ENCODE measurements at regions not wholly inside any gene's neighbourhood (a gene's known extent, or its start where the extent isn't known, plus 50 kb on each side); places are given as distances from the start of the nearest gene placed in this dataset.

DNA sequence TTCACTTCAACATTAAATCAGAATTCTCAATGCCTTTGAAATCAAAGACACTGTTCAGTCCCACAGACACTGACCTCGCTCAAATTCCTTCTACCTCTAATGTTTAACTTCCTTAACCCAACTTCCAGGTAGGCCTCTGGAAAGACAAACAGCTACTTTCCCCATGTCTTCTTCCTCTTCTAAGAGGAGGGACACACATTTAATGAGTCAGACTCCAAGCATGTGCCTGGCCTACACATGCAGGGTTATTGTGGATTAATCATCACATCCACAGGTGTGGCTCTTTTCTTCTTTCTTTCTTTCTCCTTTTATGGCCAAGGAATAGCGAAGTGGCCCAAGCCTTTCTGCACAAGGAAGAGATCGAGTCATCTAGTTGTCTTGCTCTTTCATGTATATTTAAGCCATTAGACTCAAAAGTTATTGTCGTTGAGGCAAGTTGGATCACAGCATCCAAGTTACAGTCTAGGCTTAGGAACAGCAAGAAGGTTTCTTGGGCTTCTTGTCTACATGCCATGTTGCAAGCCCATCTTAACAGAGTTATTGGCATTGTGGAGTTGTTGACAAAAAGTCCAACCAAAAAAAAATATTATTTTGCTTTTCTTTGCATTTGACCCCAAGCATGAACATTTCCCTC, 387.8 kb downstream of the IRS1 start:
- peak in 1 of 2 experiments; percentile 48 for DNase-seq (ENCODE audit: low read depth in 1 of 2, low spot score in 1 of 2)
- TF ChIP-seq JUND (IDR thresholded peaks at IDR 0.05; ENCODE audit: low read depth) = no peak
- in situ Hi-C loops (cut with HindIII; ENCODE audit: low pct_unique_long_range_greater_than_20kb, low sequenced_read_pairs) = no loop called here

DNA sequence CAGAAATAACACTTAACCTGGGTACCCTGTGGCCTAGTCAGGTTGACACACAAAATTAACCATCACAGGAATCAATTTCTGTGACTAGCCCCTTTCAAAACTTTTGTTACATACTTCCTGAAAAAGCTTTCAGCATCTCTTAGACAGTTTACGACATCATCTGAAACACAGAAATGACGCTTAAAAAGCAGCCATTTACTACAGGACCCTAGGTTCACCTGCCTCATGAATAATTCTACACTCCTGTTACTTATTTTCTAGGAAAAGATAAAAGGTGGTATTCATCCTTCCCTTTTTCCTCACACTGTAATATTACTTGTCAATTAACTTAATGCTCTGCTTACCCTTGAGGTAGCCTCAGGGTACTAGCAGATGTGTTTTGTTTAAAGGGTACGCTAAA, 388.4 kb downstream of the IRS1 start:
- TF ChIP-seq JUND (IDR thresholded peaks at IDR 0.05; ENCODE audit: low read depth) = no peak
- in situ Hi-C loops (cut with HindIII; ENCODE audit: low pct_unique_long_range_greater_than_20kb, low sequenced_read_pairs) = no loop called here
- DNase-seq (ENCODE audit: low read depth in 1 of 2, low spot score in 1 of 2) = no peak

DNA sequence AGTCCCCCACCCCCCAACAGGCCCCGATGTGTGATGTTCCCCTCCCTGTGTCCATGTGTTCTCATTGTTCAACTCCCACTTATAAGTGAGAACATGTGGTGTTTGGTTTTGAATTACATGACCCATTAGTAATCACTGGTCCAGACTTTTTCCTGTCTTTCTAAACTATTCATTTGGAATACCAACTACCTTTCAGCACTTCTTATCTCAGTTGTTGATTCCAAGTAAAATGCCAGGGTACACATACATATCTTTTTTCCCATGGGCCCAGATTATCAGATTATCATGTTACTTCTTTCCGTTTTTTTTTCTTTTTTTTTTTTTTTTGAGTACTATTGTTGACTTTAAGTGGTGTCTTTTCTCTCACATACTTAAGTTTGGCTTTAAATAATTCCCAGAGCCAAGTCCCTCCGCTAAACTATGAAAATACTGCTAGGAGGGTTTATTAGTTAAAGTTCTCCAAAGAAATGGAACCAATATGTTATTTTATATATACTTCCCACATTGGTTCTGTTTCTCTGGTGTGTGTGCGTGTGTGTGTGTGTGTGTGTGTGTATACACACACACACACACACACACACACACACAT, 389.3 kb downstream of the IRS1 start:
- no peak for DNase-seq (ENCODE audit: low read depth in 1 of 2, low spot score in 1 of 2)
- in situ Hi-C loops (cut with HindIII; ENCODE audit: low pct_unique_long_range_greater_than_20kb, low sequenced_read_pairs) = no loop called here
- TF ChIP-seq JUND (IDR thresholded peaks at IDR 0.05; ENCODE audit: low read depth) = no peak

DNA sequence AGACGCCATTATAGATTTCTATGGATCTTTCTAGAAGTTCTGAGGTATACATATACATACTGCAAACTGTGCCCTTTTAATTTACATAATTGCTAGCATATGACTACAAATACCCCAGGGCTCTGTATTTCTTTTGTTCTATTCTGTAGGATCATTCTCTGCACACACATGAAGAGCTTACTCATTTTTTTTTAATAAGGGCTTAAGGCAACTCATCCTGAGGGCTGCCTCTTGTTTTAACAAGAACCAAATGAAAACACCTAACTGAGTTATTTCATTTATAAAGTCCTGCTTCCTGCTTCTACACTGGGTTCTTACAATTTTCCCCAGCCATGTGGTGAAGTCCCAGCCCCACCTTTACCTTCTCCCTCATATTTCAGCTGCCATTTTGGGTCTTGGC, 390.5 kb downstream of the IRS1 start:
- no peak for TF ChIP-seq JUND (IDR thresholded peaks at IDR 0.05; ENCODE audit: low read depth)
- no peak for DNase-seq (ENCODE audit: low read depth in 1 of 2, low spot score in 1 of 2)
- in situ Hi-C loops (cut with HindIII; ENCODE audit: low pct_unique_long_range_greater_than_20kb, low sequenced_read_pairs) = no loop called here

DNA sequence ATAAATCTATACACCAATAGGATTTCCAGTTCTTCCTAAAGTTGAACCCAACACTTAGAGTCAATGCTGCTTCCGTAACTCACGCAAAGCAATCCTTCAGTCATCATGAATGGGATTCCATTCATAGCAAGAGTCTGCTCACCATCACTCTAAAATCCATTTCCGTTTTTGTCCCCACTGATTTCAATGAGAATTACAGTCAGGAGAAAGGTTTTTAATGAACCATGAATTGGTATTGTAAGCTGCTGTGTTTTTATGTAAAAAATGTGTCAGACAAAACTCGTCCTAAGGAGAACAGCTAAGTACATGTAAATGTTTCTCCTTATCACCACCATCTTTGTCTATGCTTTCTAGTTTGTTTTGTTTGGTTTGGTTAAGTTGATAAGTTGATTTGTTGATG, 391.5 kb downstream of the IRS1 start:
- no peak for TF ChIP-seq JUND (IDR thresholded peaks at IDR 0.05; ENCODE audit: low read depth)
- DNase-seq (ENCODE audit: low read depth in 1 of 2, low spot score in 1 of 2) = no peak
- in situ Hi-C loops (cut with HindIII; ENCODE audit: low pct_unique_long_range_greater_than_20kb, low sequenced_read_pairs) = no loop called here

DNA sequence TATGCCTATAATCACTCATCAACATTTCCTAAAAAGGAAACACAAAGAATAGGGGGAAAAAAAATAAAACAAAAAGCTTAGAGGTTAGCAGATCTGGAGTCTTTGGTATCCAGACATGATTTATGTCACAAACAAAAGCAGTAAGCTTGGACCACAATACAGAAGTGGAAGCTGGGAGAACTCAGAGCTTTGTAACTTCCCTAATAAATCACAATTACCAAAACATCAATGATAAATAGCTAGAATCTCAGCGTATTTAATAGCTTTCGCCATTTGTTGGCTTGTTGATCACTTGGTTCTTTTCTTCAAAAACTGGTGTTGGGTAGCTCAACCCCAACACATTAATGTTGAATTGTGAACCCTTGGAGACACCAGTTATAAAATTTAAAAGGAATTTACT, 392.5 kb downstream of the IRS1 start:
- TF ChIP-seq JUND (IDR thresholded peaks at IDR 0.05; ENCODE audit: low read depth) = no peak
- in situ Hi-C loops (cut with HindIII; ENCODE audit: low pct_unique_long_range_greater_than_20kb, low sequenced_read_pairs) = no loop called here
- DNase-seq (ENCODE audit: low read depth in 1 of 2, low spot score in 1 of 2) = no peak

DNA sequence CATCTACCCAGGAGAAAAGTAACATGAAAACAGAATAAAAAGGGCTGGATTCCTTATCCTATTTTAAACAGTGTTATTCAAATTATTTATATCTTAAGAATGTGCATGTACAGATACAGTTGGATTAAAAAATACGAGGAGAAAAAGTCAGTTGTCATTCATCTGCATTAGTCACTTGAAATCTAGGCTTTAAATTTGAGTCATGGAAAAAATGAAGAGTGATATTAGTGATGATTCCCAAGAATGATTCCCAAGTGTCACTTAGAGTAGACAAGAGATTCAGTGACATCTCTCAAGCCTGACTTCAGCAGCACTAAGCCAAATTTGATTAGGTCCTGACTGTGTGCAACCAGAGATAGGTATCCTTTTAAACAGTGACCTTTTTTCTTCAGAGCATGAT, 394.2 kb downstream of the IRS1 start:
- no peak for TF ChIP-seq JUND (IDR thresholded peaks at IDR 0.05; ENCODE audit: low read depth)
- in situ Hi-C loops (cut with HindIII; ENCODE audit: low pct_unique_long_range_greater_than_20kb, low sequenced_read_pairs) = no loop called here
- DNase-seq (ENCODE audit: low read depth in 1 of 2, low spot score in 1 of 2) = no peak

DNA sequence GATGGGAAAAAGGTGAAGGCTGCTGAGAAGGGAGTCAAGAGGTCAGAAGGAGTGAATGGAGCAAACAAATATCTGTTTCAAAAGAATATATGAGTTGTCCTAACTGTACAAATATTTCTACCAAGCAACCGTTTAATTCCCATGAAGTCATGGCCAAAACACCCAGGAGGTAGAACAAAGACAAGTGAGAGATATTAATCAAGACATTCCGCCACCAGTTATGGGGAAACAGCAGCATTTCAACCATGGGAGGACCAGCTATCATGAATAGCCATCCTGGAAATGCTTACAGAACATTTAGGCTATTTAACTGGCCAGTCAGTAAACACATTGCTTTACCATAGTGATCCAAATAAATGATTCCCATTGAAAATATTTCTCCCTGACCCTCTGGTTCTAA, 396.3 kb downstream of the IRS1 start:
- peak in 1 of 2 experiments; percentile 94 for DNase-seq (ENCODE audit: low read depth in 1 of 2, low spot score in 1 of 2)
- TF ChIP-seq JUND (IDR thresholded peaks at IDR 0.05; ENCODE audit: low read depth) = peak; percentile 96
- in situ Hi-C loops (cut with HindIII; ENCODE audit: low pct_unique_long_range_greater_than_20kb, low sequenced_read_pairs) = no loop called here

DNA sequence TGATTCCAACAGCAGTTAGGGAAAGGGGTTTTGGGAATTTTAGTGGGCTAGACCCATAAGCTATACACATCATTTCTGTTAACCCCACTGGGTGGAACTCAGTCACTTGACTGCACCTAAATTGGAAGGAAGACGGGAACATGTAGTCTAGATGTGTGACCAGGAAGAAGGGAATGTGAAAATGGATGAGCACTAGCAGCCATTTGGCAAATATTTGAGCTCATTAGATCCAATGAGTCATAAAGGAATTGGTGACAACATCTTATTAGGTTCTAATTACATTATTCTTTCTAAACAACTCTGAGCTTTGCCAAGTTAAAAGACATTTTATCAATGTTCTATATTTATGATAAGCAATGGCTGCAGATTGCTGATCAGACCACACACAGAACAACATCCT, 400.6 kb downstream of the IRS1 start:
- no peak for DNase-seq (ENCODE audit: low read depth in 1 of 2, low spot score in 1 of 2)
- in situ Hi-C loops (cut with HindIII; ENCODE audit: low pct_unique_long_range_greater_than_20kb, low sequenced_read_pairs) = no loop called here
- TF ChIP-seq JUND (IDR thresholded peaks at IDR 0.05; ENCODE audit: low read depth) = no peak

DNA sequence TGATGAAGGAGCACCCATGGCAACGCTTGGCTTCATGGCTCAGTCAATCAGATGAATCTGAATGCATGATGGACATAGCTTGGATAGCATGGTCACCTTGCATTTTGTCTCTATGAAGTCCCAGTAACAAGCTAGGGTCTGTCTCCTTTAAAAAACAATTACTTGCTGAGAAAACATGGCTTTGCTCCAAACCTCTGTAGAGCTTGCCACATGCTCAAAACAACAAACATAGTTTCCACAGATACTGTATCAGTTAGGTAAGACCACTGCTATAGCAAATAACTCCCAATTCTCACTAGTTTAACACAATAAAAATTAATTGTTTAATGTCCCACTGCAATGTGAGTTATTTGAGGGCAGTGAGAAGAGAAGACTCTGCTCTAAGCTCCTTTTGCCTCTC, 401.0 kb downstream of the IRS1 start:
- in situ Hi-C loops (cut with HindIII; ENCODE audit: low pct_unique_long_range_greater_than_20kb, low sequenced_read_pairs) = no loop called here
- no peak for DNase-seq (ENCODE audit: low read depth in 1 of 2, low spot score in 1 of 2)
- TF ChIP-seq JUND (IDR thresholded peaks at IDR 0.05; ENCODE audit: low read depth) = no peak

DNA sequence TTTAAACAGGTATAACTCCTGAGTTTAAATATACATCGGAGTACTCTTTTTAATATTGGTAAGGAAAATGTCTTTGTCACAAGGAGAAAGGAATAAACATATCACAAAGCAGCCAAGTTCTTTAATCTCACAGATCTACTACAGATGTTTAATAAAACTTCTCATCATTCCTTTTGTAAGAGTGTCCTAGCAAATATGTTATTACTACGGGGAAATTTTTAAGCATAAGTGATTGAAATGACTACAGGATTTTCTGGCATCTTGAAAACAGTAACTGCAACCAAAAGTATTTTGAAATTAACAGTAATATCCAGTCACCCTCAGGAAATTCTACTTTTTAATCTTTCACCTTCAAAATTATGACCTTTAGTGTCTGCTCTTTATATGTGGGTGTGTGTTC, 403.1 kb downstream of the IRS1 start:
- no peak for DNase-seq (ENCODE audit: low read depth in 1 of 2, low spot score in 1 of 2)
- no peak for TF ChIP-seq JUND (IDR thresholded peaks at IDR 0.05; ENCODE audit: low read depth)
- in situ Hi-C loops (cut with HindIII; ENCODE audit: low pct_unique_long_range_greater_than_20kb, low sequenced_read_pairs) = no loop called here

DNA sequence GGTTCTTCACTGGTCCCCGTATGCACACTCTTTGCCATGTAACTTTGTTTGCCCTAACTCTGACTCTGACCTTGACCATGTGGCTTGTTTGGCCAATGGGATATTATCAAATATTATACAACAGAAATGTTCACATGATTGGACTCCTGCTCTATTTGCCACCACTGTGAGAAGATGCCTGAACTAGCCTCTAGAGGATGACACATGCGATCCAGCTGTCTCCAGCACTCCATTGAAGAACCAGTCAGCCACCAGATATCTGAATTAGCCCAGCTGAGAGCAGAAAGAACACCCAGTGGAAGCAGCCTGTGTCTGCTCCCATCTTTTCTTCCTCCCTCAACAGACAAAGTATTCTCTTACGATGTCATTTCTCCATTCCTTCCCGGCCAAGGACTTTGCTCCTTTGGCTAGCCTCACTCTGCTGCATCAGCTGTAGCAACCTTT, 412.1 kb downstream of the IRS1 start:
- no peak for DNase-seq (ENCODE audit: low read depth in 1 of 2, low spot score in 1 of 2)
- TF ChIP-seq JUND (IDR thresholded peaks at IDR 0.05; ENCODE audit: low read depth) = no peak
- in situ Hi-C loops (cut with HindIII; ENCODE audit: low pct_unique_long_range_greater_than_20kb, low sequenced_read_pairs) = no loop called here

DNA sequence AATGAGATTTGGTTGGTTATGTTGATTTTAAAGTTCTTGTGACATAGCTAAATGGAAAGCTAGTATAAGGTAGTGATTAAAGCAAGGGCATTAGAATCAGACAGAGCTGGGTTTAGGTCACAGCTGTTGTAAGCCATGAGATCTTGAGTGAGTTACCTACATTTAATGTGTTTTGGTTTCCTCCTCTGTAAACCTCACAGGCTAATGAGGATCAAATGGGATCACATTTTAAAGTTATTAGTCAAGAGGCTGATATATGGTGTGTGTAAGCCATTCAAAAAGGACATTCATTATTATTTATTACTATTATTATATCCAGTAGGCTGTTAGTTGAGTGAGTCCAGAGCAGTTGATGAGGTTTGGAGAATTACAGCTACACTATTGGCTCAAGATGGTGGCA, 416.2 kb downstream of the IRS1 start:
- TF ChIP-seq JUND (IDR thresholded peaks at IDR 0.05; ENCODE audit: low read depth) = no peak
- in situ Hi-C loops (cut with HindIII; ENCODE audit: low pct_unique_long_range_greater_than_20kb, low sequenced_read_pairs) = no loop called here
- DNase-seq (ENCODE audit: low read depth in 1 of 2, low spot score in 1 of 2) = no peak

DNA sequence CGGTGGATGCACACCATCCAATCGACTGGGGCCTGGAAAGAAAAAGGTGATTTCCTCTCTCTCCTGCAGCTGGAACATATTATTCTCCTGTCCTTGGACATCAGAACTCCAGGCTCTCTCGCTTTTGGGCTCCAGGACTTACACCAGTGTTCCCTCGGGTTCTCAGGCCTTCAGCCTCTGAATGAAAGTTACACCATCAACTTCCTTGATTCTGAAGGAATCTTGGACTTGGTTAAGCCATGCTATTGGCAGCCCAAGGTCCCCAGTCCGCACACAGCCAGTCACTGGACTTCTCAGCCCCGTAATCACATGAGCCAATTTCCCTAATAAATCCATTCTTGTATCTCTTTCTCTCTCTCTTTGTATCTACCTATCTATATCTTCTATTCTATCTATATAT, 418.9 kb downstream of the IRS1 start:
- in situ Hi-C loops (cut with HindIII; ENCODE audit: low pct_unique_long_range_greater_than_20kb, low sequenced_read_pairs) = no loop called here
- TF ChIP-seq JUND (IDR thresholded peaks at IDR 0.05; ENCODE audit: low read depth) = no peak
- DNase-seq (ENCODE audit: low read depth in 1 of 2, low spot score in 1 of 2) = no peak

All from T47D (cell line).